Astrocyte (in vitro differentiated cells and primary cell): ENCODE measurements at regions not wholly inside any gene's neighbourhood (a gene's known extent, or its start where the extent isn't known, plus 50 kb on each side); places are given as distances from the start of the nearest gene placed in this dataset.

ENCODE experiments used
- DNase-seq: peaks from one replicate; pipeline ENCODE4 v3.0.0-alpha.2; 2010; ENCODE audit warnings: low read depth
- FAIRE-seq: peaks from 2 replicates; lab custom pipeline; 2011; peaks lifted over from hg19 to GRCh38; lab: Jason Lieb, UNC
- H2AFZ ChIP-seq: 2 replicates; pipeline ENCODE4 v1.6.0; 2012; ENCODE audit warnings: low read depth, low read length, inconsistent platforms
- H3K27ac ChIP-seq: 2 replicates; pipeline ENCODE4 v1.5.1; 2011; ENCODE audit warnings: low read depth, low read length, inconsistent platforms
- H3K27me3 ChIP-seq: 2 replicates; pipeline ENCODE4 v1.6.0; 2011; ENCODE audit warnings: low read length, inconsistent platforms; ENCODE audit not compliant: insufficient read depth
- H3K36me3 ChIP-seq: 2 replicates; pipeline ENCODE4 v1.5.1; 2011; ENCODE audit warnings: low read length, inconsistent platforms; ENCODE audit not compliant: insufficient read depth
- H3K4me1 ChIP-seq: 2 replicates; pipeline ENCODE4 v1.5.1; 2011; ENCODE audit warnings: low read length, inconsistent platforms; ENCODE audit not compliant: insufficient read depth
- H3K4me2 ChIP-seq: 2 replicates; pipeline ENCODE4 v1.6.0; 2012; ENCODE audit warnings: low read length, inconsistent platforms
- H3K4me3 ChIP-seq: 2 replicates; pipeline ENCODE4 v1.5.1; 2011; ENCODE audit warnings: low read depth, mild to moderate bottlenecking, low read length, inconsistent platforms; ENCODE audit not compliant: insufficient read depth
- H3K79me2 ChIP-seq: 2 replicates; pipeline ENCODE4 v1.6.0; 2012; ENCODE audit warnings: mild to moderate bottlenecking, low read length, inconsistent platforms; ENCODE audit not compliant: insufficient read depth
- H3K9ac ChIP-seq: 2 replicates; pipeline ENCODE4 v1.6.0; 2012; ENCODE audit warnings: mild to moderate bottlenecking, low read length, inconsistent platforms
- H3K9me3 ChIP-seq: 2 replicates; pipeline ENCODE4 v1.5.1; 2012; ENCODE audit warnings: low read depth, mild to moderate bottlenecking, low read length, inconsistent platforms; ENCODE audit not compliant: insufficient read depth
- H4K20me1 ChIP-seq: 2 replicates; pipeline ENCODE4 v1.6.0; 2012; ENCODE audit warnings: low read length, inconsistent platforms; ENCODE audit not compliant: insufficient read depth
- H3K27ac Mint-ChIP-seq: one replicate; pipeline ENCODE4 v1.8.0; 2021; ENCODE audit warnings: mild to moderate bottlenecking, mixed read lengths; ENCODE audit not compliant: unreplicated experiment
- H3K27me3 Mint-ChIP-seq: one replicate; pipeline ENCODE4 v1.8.0; 2021; ENCODE audit warnings: low read depth, mixed read lengths; ENCODE audit not compliant: unreplicated experiment
- H3K36me3 Mint-ChIP-seq: one replicate; pipeline ENCODE4 v1.8.0; 2021; ENCODE audit warnings: low read depth, mixed read lengths; ENCODE audit not compliant: unreplicated experiment
- H3K4me1 Mint-ChIP-seq: one replicate; pipeline ENCODE4 v1.8.0; 2021; ENCODE audit warnings: low read depth, mixed read lengths; ENCODE audit not compliant: unreplicated experiment
- H3K4me3 Mint-ChIP-seq: one replicate; pipeline ENCODE4 v1.8.0; 2021; ENCODE audit warnings: mild to moderate bottlenecking, moderate library complexity, mixed read lengths; ENCODE audit not compliant: unreplicated experiment
- H3K9me3 Mint-ChIP-seq: one replicate; pipeline ENCODE4 v1.8.0; 2021; ENCODE audit warnings: mild to moderate bottlenecking, mixed read lengths; ENCODE audit not compliant: unreplicated experiment
- CTCF ChIP-seq: IDR thresholded peaks from 2 replicates; pipeline ENCODE4 v1.5.1; 2011; ENCODE audit warnings: low read depth, mild to moderate bottlenecking, inconsistent platforms, low read length, moderate library complexity; ENCODE audit not compliant: insufficient read depth
- EZH2 ChIP-seq: IDR thresholded peaks from 2 replicates; pipeline ENCODE4 v1.6.1; 2012; ENCODE audit warnings: mild to moderate bottlenecking, low read length, inconsistent platforms; ENCODE audit not compliant: insufficient read depth

- no peaks in the 10 kb centered on the region for H3K36me3 ChIP-seq
- H3K27me3 Mint-ChIP-seq, result peaks cover 81% of the 10 kb centered on the region
Observed at GRCh38 chr3:194999491-194999890, 271.5 kb downstream of the XXYLT1 start.

GRCh38 chr3:195001261-195001660, 269.7 kb downstream of the XXYLT1 start:
- H3K27ac Mint-ChIP-seq, result no peak overlapping the region

More at GRCh38 chr3:194999491-194999890, 271.5 kb downstream of the XXYLT1 start:
- peaks cover 36% of the 10 kb centered on the region for H3K27me3 ChIP-seq
- H3K4me3 ChIP-seq, result no peak overlapping the region
- no peak overlapping the region for H3K9ac ChIP-seq
- H3K79me2 ChIP-seq, result no peaks in the 10 kb centered on the region
- Mint-ChIP-seq H3K4me1 (peaks cover 3% of the 10 kb centered on the region), H3K36me3 (no peaks in the 10 kb centered on the region), H3K9me3 (peaks cover 8% of the 10 kb centered on the region), H3K4me3 (no peak overlapping the region), H3K27ac (no peak overlapping the region)
- DNase-seq (no peak), FAIRE-seq (no peak)
- H3K4me2 ChIP-seq, result no peak overlapping the region
- H4K20me1 ChIP-seq, result no peaks in the 10 kb centered on the region
- no peak overlapping the region for H3K27ac ChIP-seq
- no peaks in the 10 kb centered on the region for H3K4me1 ChIP-seq
- no peak overlapping the region for H2AFZ ChIP-seq
- no peaks in the 10 kb centered on the region for H3K9me3 ChIP-seq
- TF ChIP-seq CTCF (no peak), EZH2 (no peak)

More at GRCh38 chr3:195001261-195001660, 269.7 kb downstream of the XXYLT1 start:
- Mint-ChIP-seq H3K9me3 (peaks cover 8% of the 10 kb centered on the region), H3K36me3 (no peaks in the 10 kb centered on the region), H3K4me3 (no peak overlapping the region), H3K4me1 (peaks cover 3% of the 10 kb centered on the region), H3K27me3 (peaks cover 75% of the 10 kb centered on the region)
- no peak for FAIRE-seq
- no peak for TF ChIP-seq CTCF
- TF ChIP-seq EZH2, result no peak
- peaks cover 47% of the 10 kb centered on the region for H3K27me3 ChIP-seq
- no peak overlapping the region for H2AFZ ChIP-seq
- no peaks in the 10 kb centered on the region for H3K79me2 ChIP-seq
- H3K36me3 ChIP-seq, result no peaks in the 10 kb centered on the region
- no peak overlapping the region for H3K27ac ChIP-seq
- no peak overlapping the region for H3K4me3 ChIP-seq
- no peak overlapping the region for H3K4me2 ChIP-seq
- H3K4me1 ChIP-seq, result no peaks in the 10 kb centered on the region
- H3K9me3 ChIP-seq, result no peaks in the 10 kb centered on the region
- H3K9ac ChIP-seq, result no peak overlapping the region
- no peak for DNase-seq
- H4K20me1 ChIP-seq, result no peaks in the 10 kb centered on the region
